NOMO-1 (cell line): ENCODE measurements at regions not wholly inside any gene's neighbourhood (a gene's known extent, or its start where the extent isn't known, plus 50 kb on each side); places are given as distances from the start of the nearest gene placed in this dataset.
"Not testable (repeated sequence)": the region's sequence is repeated elsewhere in the genome, so short reads cannot be mapped to it uniquely, and the experiment has no call there.

Experiments
- DNase-seq, 2 experiments: peaks; one replicate each; lab custom pipeline; 2025; ENCODE audit not compliant: unreplicated experiment in 2 of 2; lab: John Stamatoyannopoulos, UW

- not testable (repeated sequence) for DNase-seq
These were observed 703.3 kb downstream of the TTLL7 start for GRCh38 chr1:83295594-83295993.

- not testable (repeated sequence) for DNase-seq
These were observed 711.5 kb downstream of the TTLL7 start for GRCh38 chr1:83287391-83287790.

- not testable (repeated sequence) for DNase-seq
These were observed 724.3 kb downstream of the TTLL7 start for GRCh38 chr1:83274656-83275055.

- not testable (repeated sequence) for DNase-seq
These were observed 726.4 kb downstream of the TTLL7 start for GRCh38 chr1:83272484-83272883.

- not testable (repeated sequence) for DNase-seq
These were observed 727.1 kb downstream of the TTLL7 start for GRCh38 chr1:83271834-83272233.

GRCh38 chr1:83270801-83271200 lies 728.1 kb downstream of the TTLL7 start:
- not testable (repeated sequence) for DNase-seq

- DNase-seq = not testable (repeated sequence)
These were observed 735.1 kb downstream of the TTLL7 start for GRCh38 chr1:83263808-83264207.

GRCh38 chr1:83251687-83252086 lies 747.2 kb downstream of the TTLL7 start:
- DNase-seq = not testable (repeated sequence)

GRCh38 chr1:83246780-83247179 lies 752.2 kb downstream of the TTLL7 start:
- not testable (repeated sequence) for DNase-seq

- DNase-seq = not testable (repeated sequence)
These were observed 754.1 kb downstream of the TTLL7 start for GRCh38 chr1:83244832-83245231.

GRCh38 chr1:83239568-83239967 lies 759.4 kb downstream of the TTLL7 start:
- not testable (repeated sequence) for DNase-seq

GRCh38 chr1:83238654-83239053 lies 760.3 kb downstream of the TTLL7 start:
- not testable (repeated sequence) for DNase-seq

- not testable (repeated sequence) for DNase-seq
These were observed 779.1 kb downstream of the TTLL7 start for GRCh38 chr1:83219788-83220187.

- not testable (repeated sequence) for DNase-seq
These were observed 780.8 kb downstream of the TTLL7 start for GRCh38 chr1:83218036-83218716.

- DNase-seq = not testable (repeated sequence)
These were observed 784.6 kb downstream of the TTLL7 start for GRCh38 chr1:83214317-83214716.

- not testable (repeated sequence) for DNase-seq
These were observed 785.3 kb downstream of the TTLL7 start for GRCh38 chr1:83213648-83214047.

- not testable (repeated sequence) for DNase-seq
These were observed 786.9 kb downstream of the TTLL7 start for GRCh38 chr1:83212033-83212432.

- not testable (repeated sequence) for DNase-seq
These were observed 790.4 kb downstream of the TTLL7 start for GRCh38 chr1:83208540-83208939.

- not testable (repeated sequence) for DNase-seq
These were observed 804.3 kb downstream of the TTLL7 start for GRCh38 chr1:83194610-83195009.

GRCh38 chr1:83182033-83182728 lies 816.8 kb downstream of the TTLL7 start:
- DNase-seq = not testable (repeated sequence)

GRCh38 chr1:83180621-83181020 lies 818.3 kb downstream of the TTLL7 start:
- DNase-seq = not testable (repeated sequence)

- not testable (repeated sequence) for DNase-seq
These were observed 831.3 kb downstream of the TTLL7 start for GRCh38 chr1:83167634-83168033.
